ENCODE measurements at regions not wholly inside any gene's neighbourhood (a gene's known extent, or its start where the extent isn't known, plus 50 kb on each side); places are given as distances from the start of the nearest gene placed in this dataset.

DNA sequence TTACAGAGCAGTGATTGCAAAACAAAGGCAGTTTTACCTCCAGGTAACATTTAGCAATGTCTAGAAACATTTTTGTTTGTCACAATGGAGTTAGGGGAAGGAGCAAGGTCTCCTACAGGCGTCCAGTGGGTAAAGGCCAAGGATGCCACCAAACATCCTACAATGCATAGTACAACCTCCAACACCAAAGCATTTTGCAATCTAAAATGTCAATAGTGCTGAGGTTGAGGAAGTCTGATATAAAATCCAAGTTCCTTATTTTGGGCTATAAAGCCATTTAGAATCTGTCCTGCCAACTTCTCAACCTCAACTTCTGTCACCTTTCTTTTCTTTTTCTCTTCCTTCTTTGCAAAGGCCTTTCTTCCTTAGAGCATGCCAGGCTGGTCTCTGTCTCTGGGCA lies 111.2 kb downstream of the FASLG start:
- no peak for TF ChIP-seq TAF1 (IDR thresholded peaks at IDR 0.05; ENCODE audit: low read depth, low read length)
- no peak for TF ChIP-seq SPI1 (IDR thresholded peaks at IDR 0.05; ENCODE audit: low read depth, low read length)
- TF ChIP-seq POLR2A (IDR thresholded peaks at IDR 0.05; ENCODE audit: low read depth, low read length) = no peak
